ENCODE measurements at regions not wholly inside any gene's neighbourhood (a gene's known extent, or its start where the extent isn't known, plus 50 kb on each side); places are given as distances from the start of the nearest gene placed in this dataset.

DNA sequence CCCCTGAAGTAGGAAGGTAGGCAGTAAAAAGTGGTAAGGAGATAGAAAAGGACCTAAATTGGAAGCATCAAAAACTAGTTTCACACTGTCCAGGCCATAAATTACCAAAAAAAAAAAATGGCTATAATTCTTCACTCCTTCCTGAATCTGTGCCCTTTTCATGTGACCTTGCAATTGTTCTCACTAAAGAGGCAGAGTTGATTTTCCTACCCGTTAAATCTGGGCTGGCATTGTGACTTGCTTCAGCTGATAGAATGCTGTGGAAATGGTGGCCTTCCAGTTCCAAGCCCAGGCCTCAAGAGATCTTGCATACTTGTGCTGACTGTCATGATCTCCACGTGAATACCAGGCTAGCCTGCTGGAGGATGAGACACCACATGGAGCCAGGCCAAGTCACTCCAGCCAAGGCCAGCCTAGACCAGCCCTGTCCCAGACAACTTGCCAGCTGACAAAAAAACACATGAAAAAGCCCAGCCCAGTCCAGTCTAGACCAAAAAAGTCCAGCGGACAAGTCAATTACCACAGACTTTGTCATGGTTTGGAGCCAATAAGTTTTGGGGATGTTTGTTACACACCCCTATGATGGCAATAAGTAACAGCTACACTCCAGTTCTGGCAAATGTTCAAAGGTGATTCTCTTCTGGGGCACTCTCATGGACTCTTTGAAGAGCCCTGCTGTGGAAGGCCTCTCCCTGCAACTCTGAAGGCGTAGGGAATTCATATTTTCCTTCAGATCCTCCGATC lies 51.4 kb upstream of the NUP50 start:
- H4K20me1 ChIP-seq (ENCODE audit: insufficient read depth, poor library complexity, severe bottlenecking), result no peaks in the 10 kb centered on the region
- H3K4me2 ChIP-seq, result no peak overlapping the region
- no peaks in the 10 kb centered on the region for H3K36me3 ChIP-seq (replicated peaks; ENCODE audit: insufficient read depth, low read depth)
- no peak for DNase-seq (ENCODE audit: low spot score)
- no peaks in the 10 kb centered on the region for H3K9me2 ChIP-seq (replicated peaks; ENCODE audit: insufficient read depth)
- H3K27ac ChIP-seq, result no peak overlapping the region
- no peaks in the 10 kb centered on the region for H3K9me3 ChIP-seq (ENCODE audit: low read depth)
- no peaks in the 10 kb centered on the region for H3K27me3 ChIP-seq
- no peaks in the 10 kb centered on the region for H3K79me2 ChIP-seq
- no peak overlapping the region for H2AFZ ChIP-seq
- no peak overlapping the region for H3K4me3 ChIP-seq
- H3K4me1 ChIP-seq (ENCODE audit: insufficient read depth), result no peaks in the 10 kb centered on the region
- 95% methylated on average over 5 of the region's 5 CpGs for WGBS (ENCODE audit: low lambda C conversion rate, missing lambda C conversion rate)
- no peak for TF ChIP-seq EZH2phosphoT487 (IDR thresholded peaks at IDR 0.05; ENCODE audit: low read depth, severe bottlenecking, unreplicated experiment)
- TF ChIP-seq EZH2 (IDR thresholded peaks at IDR 0.05; ENCODE audit: borderline replicate concordance), result no peak
- no peak for TF ChIP-seq CTCF (IDR thresholded peaks at IDR 0.05; ENCODE audit: poor library complexity)

Measured in hepatocyte (in vitro differentiated cells).